HG03280 (cell line): ENCODE measurements at regions not wholly inside any gene's neighbourhood (a gene's known extent, or its start where the extent isn't known, plus 50 kb on each side); places are given as distances from the start of the nearest gene placed in this dataset.

Experiments
- ATAC-seq: cut with Tn5 transposase; IDR thresholded peaks from one replicate; pipeline ENCODE4 v1.9.1; 2021; ENCODE audit warnings: mild to moderate bottlenecking, moderate library complexity; ENCODE audit not compliant: unreplicated experiment

- ATAC-seq = no peak
These were observed 121.8 kb downstream of the HAO1 start for GRCh38 chr20:7818477-7818876.

DNA sequence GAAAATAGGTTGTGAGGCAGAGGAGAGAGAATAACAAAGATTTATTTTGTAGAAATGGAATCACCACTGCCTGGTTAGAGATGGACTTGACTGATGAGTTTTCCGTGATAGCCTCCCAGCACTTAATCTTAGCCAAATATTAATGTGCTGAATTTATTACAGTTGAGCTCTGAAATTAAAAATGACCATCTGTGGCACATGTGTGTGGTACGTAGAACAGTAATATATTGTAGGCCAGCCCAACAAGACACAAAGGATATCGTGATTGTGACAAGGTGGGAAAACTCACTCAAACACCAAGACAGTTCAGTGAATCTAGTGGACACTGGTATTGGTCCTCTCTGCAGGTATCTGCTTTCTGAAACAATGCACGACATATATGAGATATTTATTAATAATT lies 119.4 kb downstream of the HAO1 start:
- ATAC-seq = no peak

DNA sequence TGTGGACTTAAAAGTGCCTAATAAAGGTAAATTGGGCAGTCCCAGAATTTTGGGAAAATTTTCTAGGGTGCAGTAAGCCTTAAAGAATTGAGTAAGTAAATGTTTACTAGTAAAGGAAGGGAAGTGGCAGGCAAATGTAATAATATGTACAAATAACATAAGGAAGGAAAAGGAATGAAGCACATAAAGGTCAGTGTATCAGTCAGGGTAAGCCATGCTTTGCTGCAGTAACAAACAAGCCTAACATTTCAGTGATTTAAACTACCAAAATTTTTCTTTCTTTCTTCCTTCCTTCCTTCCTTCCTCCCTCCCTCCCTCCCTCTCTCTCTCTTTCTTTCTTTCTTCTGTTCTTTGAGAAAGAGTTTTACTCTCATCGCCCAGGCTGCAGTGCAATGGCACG lies 117.5 kb downstream of the HAO1 start:
- ATAC-seq = no peak

GRCh38 chr20:7828437-7828836 lies 111.8 kb downstream of the HAO1 start:
- no peak for ATAC-seq

DNA sequence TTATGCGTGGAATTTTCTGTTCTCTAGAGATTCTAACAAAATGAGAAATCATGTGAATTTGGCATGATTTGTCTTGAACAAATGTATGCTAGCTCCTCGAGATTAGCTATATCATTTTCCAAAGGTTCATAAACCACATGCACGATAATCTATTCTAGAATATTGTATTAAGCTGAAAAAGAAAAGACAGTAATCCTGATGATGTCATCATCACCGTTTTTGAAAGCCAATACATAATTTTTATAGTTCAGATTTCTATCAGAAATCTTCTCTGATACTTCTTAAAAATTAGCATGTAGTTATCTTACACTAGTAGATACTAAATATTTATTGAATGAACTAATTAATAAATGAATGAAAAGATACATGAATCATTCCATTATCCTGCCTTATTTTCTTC lies 111.2 kb downstream of the HAO1 start:
- ATAC-seq = no peak

GRCh38 chr20:7829776-7830175 lies 110.5 kb downstream of the HAO1 start:
- no peak for ATAC-seq
